ENCODE measurements at regions not wholly inside any gene's neighbourhood (a gene's known extent, or its start where the extent isn't known, plus 50 kb on each side); places are given as distances from the start of the nearest gene placed in this dataset.
"Not testable (repeated sequence)": the region's sequence is repeated elsewhere in the genome, so short reads cannot be mapped to it uniquely, and the experiment has no call there.

DNA sequence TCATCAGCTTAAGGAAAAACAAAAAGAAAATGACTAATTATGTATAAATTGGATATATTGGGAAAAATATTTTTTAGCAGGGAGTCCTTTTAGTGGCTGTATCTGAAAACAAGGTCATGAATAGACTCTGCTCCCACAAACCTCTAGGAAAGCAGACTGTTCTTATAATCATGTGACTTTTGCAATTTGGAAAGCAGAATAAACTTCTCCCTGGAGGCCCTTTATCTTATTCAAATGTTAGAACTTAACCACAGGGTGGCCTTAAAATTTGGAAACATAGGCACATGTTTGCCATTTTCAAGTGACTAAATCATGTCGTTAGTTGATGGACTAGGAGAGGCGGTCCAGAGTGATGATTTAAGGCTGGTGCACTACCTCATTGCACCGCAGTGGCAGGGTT, 196.6 kb upstream of the KRR1 start:
- no peak for DNase-seq

DNA sequence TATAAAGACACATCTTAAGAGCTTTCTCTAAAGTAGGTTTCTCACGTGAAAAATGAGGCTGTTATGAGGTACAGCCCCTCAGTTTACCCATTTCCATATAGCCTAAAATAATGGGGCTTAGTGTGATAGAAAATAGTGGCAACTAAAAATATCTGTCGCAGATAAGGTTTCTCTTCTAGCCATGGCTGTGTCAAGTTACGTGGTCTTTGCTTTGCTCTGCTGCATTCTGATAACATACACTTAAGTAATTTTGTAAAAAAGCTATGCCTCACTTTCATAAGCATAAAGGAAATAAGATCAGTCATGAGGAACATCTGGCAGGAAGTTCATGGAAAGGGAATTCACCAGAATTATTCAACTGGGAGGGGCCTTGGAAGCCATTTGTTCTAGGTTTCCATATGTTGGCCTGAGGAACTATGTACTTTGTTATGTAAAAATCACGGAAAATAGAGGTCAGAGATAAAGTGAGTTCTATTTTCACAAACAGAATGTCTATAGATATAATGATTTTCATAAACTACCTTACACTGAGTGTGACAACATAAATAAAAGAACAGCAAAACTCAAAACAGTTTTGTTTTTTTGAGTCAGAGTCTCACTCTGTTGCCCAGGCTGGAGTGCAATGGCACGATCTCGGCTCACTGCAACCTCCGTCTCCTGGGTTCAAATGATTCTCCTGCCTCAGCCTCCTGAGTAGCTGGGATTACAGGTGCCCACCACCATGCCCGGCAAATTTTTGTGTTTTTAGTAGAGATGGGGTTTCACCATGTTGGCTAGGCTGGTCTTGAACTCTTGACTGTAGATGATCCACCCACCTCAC, 195.6 kb upstream of the KRR1 start:
- no peak for DNase-seq

DNA sequence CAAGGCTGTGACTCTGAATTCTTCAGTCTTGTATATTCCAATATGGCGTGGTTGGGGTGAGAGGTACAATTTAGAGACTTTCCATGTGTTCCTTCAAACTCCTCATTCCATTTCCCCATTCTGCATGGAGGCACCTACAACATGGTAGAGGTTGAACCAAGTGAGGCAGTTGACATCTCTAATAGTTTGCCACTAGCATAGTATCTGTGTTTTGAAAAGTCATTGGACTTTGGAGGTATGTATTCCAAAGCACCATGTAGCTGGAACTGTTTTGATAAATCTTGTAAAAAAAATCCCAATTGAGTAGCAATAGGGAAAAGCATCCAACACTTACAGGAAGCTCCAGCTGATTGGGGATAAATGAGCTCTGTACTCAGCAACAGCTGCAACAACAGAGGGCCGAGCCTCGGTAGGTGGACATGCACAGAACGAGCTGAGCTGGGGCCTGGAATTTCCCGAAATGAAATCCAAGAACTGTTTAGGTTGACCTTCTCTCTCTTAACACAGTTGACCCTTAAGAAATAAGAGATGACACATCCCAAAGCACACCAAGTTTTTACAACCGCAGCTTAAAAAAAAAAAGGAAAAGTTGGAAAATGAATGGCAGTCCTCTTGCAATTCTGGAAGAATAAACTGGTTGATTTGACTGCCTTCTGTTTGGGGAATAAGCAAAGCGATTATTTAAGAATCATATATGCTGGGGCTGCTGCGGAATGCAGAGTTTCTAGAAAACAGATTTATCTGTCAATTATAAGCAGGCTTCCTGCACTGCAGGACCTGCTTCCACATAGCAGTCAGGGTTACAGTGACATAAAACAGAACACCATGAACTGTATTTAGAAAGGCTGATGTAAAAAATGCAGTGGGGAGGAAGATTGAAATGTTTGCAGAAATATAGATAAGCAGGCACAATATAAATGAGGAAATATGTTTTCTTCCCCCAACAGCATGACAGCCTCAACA, 194.6 kb upstream of the KRR1 start:
- no peak for DNase-seq

DNA sequence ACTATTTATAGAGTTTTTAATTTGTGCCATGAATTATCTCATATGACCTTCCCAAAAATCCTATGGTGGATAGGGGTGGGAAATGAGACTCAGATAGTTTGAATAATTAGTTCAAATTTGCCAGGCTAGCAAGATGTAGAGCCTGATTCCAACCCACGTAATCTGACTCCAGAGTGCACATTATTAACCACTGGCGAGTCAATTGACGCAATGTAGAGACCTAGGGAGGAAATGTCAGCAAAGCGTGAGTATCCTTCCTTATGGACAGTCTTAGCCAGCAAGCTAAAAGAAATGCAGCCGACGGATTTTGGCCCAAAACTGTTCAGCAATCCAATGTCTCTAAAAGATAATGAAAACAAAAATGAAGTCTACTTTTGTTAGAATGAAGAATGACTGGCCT, 193.3 kb upstream of the KRR1 start:
- DNase-seq, result no peak

DNA sequence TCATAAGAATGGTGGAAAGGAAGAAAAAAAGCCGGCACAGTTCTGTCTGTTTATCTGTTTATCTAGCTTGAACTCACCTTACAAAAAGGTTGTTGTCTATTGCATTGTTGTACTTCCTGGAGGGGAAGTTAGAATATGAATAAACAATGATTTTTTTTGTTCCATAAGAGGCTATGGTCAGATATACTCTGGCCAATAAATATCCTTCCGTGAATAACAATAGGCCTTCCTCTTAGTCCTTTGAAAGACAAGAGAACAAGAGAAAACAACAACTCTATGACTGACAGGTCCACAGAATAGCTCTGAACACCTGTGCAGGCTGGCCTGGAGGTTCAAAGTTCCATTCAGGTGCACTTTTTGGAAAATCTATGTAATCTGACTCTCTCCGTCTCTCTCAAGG, 192.8 kb upstream of the KRR1 start:
- DNase-seq, result no peak

DNA sequence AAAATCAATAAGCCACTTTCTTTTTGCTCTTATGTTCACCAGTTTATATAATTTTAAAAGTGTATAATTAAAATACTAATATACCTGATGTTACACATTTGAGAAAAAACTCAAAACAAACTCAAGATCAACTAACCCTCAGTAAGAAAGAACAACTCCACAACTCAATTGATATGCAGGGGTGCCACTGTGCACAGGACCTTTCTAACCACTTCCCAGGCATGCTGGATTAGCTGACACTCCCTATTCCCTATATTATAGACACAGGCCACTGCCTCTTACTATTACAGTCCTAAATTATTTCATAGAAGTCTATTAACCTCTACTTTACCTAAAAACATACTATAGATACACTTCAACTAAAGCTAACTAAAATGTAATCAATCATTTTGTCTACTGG, 191.7 kb upstream of the KRR1 start:
- DNase-seq, result no peak

DNA sequence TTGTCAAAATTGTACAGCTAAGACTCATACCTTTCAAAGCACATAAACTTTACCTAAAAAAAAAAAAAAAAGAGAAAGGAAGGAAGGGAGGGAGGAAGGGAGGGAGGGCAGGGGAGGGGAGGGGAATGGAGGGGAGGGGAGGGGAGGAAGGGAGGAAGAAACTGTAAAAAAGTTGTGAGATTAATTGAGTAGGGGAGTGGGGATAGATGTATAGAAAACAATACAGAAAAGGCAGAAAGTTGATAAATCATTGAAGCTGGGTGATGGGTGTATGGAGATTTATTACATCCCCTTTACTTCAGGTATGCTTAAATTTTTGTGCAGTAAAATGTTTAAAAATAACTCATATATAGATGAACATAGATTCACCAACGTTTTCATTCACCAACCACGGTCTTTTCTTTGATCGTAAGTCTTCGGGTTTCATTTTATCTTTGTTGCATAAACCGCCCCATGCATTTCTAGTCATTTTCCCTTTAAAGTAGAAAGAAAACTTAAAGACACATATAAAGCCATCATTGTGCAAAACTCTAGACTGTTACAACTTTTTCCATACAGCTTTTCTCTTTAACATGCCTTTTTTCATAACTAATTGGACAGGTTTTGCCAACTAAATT, 191.2 kb upstream of the KRR1 start:
- no peak for DNase-seq

DNA sequence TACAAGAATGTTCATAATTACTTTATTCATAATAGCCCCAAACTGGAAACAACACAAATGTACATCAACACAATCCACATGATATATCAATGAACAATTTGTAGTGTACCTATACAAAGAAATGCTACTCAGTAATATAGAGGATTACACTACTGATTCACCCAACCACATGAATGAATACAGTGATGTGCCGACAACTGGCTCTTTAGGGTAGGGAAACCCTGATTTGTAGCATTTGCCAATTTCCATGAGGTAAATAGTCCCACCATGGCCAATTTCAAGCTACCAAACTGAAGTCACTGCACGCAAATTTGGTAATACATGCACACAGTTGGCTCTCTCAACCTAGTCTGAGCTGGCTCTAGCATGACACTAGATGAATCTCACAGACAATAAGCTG, 190.4 kb upstream of the KRR1 start:
- no peak for DNase-seq

DNA sequence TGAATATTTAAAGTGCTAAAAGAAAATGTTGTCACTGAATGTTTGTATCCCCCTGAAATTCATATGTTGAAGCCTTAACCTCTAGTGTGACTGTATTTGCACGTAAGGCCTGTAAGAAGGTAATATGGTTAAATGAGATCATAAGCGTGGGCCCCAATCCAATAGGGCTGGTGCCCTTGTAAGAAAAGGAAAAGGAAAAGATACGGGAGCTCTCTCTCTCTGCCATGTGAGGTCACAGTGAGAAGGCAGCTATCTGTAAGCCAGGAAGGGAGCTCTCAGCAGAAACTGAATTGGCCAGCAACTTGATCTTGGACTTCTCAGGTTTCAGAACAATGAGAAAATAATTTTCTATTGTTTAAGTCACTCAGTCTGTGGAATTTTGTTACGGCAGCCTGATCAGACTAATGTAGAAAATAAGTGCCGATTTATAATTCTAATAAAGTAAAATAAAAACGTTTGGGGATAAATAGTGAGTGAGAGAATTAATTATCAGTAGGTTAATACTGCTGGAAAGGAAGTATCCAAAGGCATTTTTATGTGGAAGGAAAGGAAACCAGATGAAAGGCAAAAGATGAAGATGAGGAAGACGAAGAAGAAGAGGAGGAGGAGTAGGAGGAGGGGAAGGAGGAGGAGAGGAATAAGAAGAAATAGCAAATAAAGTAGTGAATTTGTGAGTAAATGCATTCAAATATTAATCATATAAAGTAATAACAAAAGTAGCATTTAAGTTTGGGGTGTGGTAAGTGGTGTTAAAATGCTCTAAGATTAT, 188.5 kb upstream of the KRR1 start:
- DNase-seq, result no peak

DNA sequence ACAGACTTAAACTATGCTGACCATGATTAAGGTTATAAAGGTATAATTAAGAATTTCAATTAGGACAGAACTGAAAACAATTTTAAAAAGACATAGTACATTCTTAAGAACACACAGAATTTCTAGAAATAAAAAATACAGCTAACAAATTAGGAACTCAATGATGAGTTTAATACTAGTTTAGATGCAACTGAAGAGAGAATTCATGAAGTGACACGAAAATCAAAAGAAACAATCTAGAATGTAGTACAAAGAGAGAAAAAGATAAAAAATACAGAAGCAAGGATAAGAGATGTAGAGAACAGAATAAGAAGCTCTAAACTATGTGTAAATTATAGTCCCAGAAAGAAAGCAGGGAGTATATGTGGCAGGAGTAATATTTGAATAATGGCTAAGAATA, 187.8 kb upstream of the KRR1 start:
- DNase-seq, result no peak

DNA sequence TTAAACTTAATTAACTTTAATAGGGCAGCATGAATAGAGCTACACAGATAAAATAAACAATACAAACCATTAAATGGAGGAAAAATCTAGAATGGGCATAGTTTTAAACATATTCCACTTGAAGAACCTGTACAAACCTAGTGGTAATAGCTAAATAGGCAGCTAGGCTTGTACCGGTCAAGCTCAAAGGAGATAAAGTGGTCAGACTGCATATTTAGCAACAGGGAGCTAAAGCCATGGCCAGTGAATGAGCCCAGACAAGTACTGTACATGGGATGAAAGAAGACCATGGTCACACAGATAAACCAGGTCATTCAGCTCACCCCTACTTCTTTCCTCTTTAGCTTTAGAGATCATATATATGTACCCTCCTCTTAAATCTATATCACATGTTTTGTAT, 186.6 kb upstream of the KRR1 start:
- DNase-seq, result no peak

DNA sequence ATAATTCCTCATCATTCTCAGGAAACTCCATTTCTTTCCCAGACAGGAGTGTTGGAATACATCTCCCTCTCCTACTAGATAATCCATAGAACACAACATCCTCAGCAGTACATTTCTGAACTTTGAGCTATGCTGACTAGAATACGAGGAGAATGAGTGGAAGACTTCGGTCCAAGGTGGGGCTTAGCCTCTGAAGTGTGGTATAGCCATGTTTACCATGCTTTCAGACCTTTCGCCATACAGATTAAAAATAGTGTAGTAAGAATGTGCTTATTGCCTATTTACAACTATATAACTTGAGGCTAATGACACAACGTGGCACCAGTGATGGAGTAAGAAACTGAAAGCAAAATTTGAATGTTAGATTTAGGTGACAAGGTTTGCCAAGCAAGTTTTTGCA, 184.5 kb upstream of the KRR1 start:
- DNase-seq, result no peak

DNA sequence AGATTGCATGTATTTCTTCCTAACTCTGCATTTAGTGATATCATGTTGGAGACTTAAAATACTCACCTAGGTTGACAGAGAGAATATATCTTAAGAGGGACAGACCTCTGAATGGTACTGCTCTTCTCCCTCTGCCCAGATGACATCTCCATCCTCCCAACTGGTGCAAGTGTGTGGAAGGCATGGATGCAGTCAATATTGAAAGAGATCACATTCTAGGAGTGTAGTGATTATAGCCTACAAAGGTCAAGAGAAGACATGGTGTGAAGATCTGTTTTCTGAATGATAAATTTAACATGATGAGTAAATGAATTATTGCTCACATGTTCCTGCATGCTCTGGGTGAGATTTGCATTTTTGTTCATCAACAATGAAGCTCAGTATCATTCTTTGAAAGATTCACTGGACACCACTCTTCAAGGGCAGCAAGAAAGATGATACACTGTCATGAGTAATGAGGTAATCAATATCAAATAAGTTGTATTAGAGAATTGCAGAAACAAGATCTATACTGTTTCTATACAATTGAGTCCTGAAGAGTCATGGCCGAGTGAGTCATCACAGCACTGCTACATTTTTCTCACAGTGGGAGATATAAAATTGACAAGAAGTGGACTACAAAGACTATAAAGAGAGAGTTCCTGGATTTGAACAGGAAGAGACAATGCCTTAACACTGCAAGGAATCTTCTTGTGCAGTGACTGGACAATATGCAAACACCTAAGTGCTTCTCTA, 183.3 kb upstream of the KRR1 start:
- DNase-seq, result no peak

DNA sequence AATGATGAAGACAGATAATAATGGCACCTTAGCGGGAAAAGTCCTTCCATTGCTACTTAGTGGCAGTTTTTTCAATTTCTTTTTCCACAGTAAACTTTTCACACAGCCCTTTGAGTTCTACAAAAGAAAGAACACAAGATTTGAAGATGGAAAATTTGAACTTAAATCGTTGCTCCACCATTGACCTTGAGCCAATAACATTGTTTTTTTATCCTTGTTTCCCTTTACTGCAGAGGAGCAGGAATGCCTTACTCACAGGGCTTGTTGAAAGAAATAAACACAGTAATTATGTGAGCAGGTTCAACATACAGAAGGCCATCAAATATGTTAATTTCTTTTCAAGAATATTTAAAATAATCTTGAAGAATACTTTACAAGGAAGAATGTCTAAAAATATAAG, 181.5 kb upstream of the KRR1 start:
- DNase-seq, result no peak

DNA sequence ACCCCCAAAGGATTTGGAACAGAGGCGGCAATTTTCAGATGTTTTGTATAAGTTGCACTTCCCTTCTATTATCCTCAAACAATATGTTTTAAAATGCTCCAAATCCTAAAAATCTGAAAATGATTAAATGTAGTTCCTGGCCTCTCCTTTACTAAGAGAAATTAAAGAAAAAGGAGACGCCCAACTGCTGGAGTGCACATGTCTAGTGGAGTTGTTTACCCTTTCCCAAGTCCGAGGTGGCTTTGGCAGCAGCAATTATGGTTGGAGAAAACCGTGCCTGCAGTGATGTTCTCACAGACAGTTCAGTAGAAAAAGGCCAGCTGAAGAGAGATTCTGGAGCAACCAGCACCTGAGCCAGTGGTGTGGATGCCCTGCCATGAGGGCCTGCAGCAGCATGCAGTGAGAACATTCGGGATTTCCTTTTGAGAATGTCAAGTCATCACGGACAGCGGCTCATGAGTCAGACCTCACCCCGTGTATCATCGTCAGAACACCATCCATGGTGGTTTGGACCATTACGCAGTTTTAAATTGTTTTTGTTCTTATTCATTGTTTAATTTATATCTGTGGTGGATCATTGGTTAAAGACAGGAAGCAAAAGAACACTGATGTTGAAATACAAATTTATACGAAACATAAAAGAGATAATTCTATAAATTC, 179.0 kb upstream of the KRR1 start:
- DNase-seq, result no peak

DNA sequence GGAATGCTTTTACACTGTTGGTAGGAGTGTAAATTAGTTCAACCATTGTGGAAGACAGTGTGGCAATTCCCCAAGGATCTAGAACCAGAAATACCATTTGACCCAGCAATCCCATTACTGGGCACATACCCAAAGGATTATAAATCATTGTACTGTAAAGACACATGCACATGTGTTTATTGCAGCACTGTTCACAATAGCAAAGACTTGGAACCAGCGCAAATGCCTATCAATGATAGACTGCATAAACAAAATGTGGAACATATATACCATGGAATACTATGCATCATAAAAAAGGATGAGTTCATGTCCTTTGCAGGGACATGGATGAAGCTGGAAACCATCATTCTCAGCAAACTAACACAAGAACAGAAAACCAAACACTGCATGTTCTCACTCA, 174.8 kb upstream of the KRR1 start:
- not testable (repeated sequence) for DNase-seq

DNA sequence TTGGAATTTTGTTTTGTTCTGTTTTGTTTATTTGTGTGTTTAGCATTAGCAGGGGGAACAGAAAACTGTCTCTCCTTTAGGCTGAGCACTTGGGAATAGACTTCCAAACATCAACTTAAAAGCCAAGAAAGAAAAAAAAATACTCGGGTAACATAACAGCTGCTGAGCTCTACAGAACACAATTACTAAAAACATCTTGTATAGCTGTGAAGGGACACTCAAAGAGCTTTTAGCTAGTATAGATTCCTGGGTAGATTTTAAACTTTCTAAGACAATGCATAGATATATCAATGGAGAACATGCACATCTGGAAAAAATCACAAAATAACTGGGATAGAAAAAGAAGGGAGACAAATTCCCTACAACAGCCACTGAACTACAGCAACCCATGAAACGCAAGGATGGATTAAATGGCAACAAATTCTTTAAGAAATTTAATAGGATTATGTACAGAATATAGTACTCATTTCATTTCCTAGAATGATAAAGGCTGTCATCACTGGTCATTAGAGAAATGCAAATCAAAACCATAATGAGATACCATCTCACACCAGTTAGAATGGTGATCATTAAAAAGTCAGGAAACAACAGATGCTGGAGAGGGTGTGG, 174.3 kb upstream of the KRR1 start:
- no peak for DNase-seq

DNA sequence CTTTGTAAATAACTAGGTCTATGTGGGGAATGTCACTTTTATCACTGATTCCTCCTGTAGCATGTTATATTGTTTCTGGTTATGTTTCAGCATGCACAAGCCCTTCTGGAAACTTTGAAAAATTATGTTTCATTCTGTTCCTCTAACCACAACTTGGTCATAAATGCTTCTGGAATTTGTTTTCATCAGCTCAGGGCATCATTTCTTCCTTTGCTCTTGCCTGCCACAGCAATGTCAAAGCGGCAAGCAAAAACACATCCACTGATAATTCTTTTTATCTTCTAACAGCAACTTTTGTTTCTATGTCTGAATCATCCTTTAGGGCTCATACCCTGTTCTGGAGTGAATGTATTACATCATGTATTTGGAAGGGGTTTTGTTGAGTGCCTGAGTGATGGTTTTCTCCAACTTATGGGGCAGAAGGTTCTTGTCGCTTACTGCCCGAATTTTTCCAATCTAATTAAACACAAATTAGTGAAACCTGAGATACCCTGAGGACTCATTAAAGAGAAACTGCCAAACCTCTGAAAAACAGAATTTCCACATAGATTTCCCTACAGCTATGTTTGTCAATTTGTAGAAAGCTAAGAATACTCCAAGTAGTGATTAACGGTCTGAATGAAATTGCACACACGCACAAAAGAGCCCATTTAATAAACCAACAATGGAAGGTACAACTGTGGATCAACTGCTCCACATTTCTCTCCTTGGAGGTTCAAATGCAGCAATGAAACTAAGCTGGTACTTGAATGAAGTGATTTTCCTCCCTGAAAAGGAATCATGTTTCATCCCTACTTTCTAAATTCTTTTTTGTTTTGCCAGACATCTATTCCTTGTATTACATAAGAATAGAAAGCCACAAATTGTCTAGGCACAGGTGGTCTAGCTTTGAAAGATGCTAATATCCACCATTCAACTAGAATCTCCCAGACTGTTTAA, 173.5 kb upstream of the KRR1 start:
- DNase-seq, result no peak

All from hypothalamus (tissue), 51 donors.